Tibial nerve (tissue), 3 donors: ENCODE measurements at regions not wholly inside any gene's neighbourhood (a gene's known extent, or its start where the extent isn't known, plus 50 kb on each side); places are given as distances from the start of the nearest gene placed in this dataset.
"Not testable (repeated sequence)": the region's sequence is repeated elsewhere in the genome, so short reads cannot be mapped to it uniquely, and the experiment has no call there.

Source experiments
- POLR2A ChIP-seq, 2 donors: fragments of 450-650 bp; IDR thresholded peaks; one replicate each; pipeline ENCODE4 v1.6.1; 2017; ENCODE audit warnings: antibody characterized with exemption in 2 of 2, mild to moderate bottlenecking in 2 of 2, moderate library complexity in 2 of 2
- TF ChIP-seq, protein P1 (sequence below), 5 experiments: fragments of 200-600 bp in 3 of 5; fragments of 450-650 bp in 2 of 5; sonication (generic) in 3 of 5; IDR thresholded peaks; one replicate each; pipeline ENCODE4 v1.5.1; 2016 to 2019; ENCODE audit warnings: antibody characterized with exemption in 5 of 5, mild to moderate bottlenecking in 3 of 5, moderate library complexity in 2 of 5

DNA sequence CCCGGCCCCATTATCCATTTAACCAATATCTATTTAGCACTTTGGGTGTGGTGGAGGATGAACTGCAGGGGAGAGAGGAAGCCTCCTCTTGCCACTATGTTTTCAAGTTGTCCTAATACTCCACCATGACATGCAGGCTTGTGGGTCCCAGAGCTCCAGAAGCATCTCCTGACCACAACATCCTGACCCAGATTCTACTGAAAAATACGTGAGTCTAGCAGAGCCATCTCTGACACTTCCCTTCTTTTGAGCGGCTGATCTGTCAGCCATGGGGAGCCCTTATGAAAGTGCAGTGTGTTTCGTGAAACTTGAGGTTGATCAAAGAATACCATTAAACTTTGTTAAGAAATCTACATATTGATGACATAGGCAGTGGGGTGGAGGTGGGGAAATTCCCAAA is 126.6 kb downstream of the UNC93B1 start:
- TF ChIP-seq, protein P1, sequence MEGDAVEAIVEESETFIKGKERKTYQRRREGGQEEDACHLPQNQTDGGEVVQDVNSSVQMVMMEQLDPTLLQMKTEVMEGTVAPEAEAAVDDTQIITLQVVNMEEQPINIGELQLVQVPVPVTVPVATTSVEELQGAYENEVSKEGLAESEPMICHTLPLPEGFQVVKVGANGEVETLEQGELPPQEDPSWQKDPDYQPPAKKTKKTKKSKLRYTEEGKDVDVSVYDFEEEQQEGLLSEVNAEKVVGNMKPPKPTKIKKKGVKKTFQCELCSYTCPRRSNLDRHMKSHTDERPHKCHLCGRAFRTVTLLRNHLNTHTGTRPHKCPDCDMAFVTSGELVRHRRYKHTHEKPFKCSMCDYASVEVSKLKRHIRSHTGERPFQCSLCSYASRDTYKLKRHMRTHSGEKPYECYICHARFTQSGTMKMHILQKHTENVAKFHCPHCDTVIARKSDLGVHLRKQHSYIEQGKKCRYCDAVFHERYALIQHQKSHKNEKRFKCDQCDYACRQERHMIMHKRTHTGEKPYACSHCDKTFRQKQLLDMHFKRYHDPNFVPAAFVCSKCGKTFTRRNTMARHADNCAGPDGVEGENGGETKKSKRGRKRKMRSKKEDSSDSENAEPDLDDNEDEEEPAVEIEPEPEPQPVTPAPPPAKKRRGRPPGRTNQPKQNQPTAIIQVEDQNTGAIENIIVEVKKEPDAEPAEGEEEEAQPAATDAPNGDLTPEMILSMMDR (IDR thresholded peaks at IDR 0.05), result not testable (repeated sequence)
- not testable (repeated sequence) for TF ChIP-seq POLR2A (IDR thresholded peaks at IDR 0.05)
